ENCODE measurements at regions not wholly inside any gene's neighbourhood (a gene's known extent, or its start where the extent isn't known, plus 50 kb on each side); places are given as distances from the start of the nearest gene placed in this dataset.

GRCh38 chr7:110592557-110592956, 498.4 kb upstream of the LRRN3 start:
- no peak for DNase-seq

GRCh38 chr7:110593355-110593754, 497.6 kb upstream of the LRRN3 start:
- DNase-seq, result no peak

More at GRCh38 chr7:110592557-110592956, 498.4 kb upstream of the LRRN3 start:
- H3K27me3 ChIP-seq (replicated peaks), result no peaks in the 10 kb centered on the region
- no peak overlapping the region for H3K27ac ChIP-seq
- in situ Hi-C loops (cut with HindIII; ENCODE audit: low pct_ligation_motif_present, low sequenced_read_pairs), result no loop called here
- no peaks in the 10 kb centered on the region for H3K36me3 ChIP-seq (replicated peaks)
- TF ChIP-seq, protein P1, sequence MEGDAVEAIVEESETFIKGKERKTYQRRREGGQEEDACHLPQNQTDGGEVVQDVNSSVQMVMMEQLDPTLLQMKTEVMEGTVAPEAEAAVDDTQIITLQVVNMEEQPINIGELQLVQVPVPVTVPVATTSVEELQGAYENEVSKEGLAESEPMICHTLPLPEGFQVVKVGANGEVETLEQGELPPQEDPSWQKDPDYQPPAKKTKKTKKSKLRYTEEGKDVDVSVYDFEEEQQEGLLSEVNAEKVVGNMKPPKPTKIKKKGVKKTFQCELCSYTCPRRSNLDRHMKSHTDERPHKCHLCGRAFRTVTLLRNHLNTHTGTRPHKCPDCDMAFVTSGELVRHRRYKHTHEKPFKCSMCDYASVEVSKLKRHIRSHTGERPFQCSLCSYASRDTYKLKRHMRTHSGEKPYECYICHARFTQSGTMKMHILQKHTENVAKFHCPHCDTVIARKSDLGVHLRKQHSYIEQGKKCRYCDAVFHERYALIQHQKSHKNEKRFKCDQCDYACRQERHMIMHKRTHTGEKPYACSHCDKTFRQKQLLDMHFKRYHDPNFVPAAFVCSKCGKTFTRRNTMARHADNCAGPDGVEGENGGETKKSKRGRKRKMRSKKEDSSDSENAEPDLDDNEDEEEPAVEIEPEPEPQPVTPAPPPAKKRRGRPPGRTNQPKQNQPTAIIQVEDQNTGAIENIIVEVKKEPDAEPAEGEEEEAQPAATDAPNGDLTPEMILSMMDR (IDR thresholded peaks at IDR 0.05; ENCODE audit: low read depth, low read length, missing control alignments), result no peak
- no peak overlapping the region for H3K4me3 ChIP-seq (ENCODE audit: low read depth, low read length)

GRCh38 chr7:110595694-110596093, 495.2 kb upstream of the LRRN3 start:
- H3K27me3 ChIP-seq (replicated peaks), result no peaks in the 10 kb centered on the region
- no peak for DNase-seq
- in situ Hi-C loops (cut with HindIII; ENCODE audit: low pct_ligation_motif_present, low sequenced_read_pairs), result no loop called here
- no peak overlapping the region for H3K4me3 ChIP-seq (ENCODE audit: low read depth, low read length)
- H3K27ac ChIP-seq, result no peak overlapping the region
- TF ChIP-seq, protein P1 (IDR thresholded peaks at IDR 0.05; ENCODE audit: low read depth, low read length, missing control alignments), result no peak
- H3K36me3 ChIP-seq (replicated peaks), result no peaks in the 10 kb centered on the region

More at GRCh38 chr7:110593355-110593754, 497.6 kb upstream of the LRRN3 start:
- in situ Hi-C loops (cut with HindIII; ENCODE audit: low pct_ligation_motif_present, low sequenced_read_pairs), result no loop called here
- H3K4me3 ChIP-seq (ENCODE audit: low read depth, low read length), result no peak overlapping the region
- no peaks in the 10 kb centered on the region for H3K36me3 ChIP-seq (replicated peaks)
- no peak overlapping the region for H3K27ac ChIP-seq
- TF ChIP-seq, protein P1 (IDR thresholded peaks at IDR 0.05; ENCODE audit: low read depth, low read length, missing control alignments), result no peak
- H3K27me3 ChIP-seq (replicated peaks), result no peaks in the 10 kb centered on the region

GRCh38 chr7:110600956-110601355, 490.0 kb upstream of the LRRN3 start:
- H3K4me3 ChIP-seq (ENCODE audit: low read depth, low read length), result no peak overlapping the region
- TF ChIP-seq, protein P1 (IDR thresholded peaks at IDR 0.05; ENCODE audit: low read depth, low read length, missing control alignments), result no peak
- H3K27ac ChIP-seq, result no peak overlapping the region
- H3K36me3 ChIP-seq (replicated peaks), result no peaks in the 10 kb centered on the region
- no peak for DNase-seq
- in situ Hi-C loops (cut with HindIII; ENCODE audit: low pct_ligation_motif_present, low sequenced_read_pairs), result no loop called here
- H3K27me3 ChIP-seq (replicated peaks), result no peaks in the 10 kb centered on the region

DNA sequence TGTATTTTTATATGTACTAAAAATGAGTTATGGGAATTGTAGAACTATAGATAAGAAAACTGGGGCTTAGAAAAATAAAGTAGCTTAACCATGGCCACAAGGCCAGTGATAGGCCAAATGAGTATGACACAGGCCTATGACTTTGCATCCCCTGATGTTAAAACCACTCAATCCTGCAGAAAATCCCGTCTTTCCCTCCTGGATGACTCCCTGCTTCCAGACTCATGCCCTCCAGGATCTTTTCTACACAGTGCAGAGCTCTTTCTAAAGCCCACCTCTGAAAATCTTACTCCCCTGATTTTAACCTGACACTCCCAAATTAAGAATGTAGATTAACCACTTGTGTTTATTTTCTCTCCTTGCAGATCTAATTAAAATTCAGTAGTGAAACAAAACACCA, 489.2 kb upstream of the LRRN3 start:
- in situ Hi-C loops (cut with HindIII; ENCODE audit: low pct_ligation_motif_present, low sequenced_read_pairs), result no loop called here

DNA sequence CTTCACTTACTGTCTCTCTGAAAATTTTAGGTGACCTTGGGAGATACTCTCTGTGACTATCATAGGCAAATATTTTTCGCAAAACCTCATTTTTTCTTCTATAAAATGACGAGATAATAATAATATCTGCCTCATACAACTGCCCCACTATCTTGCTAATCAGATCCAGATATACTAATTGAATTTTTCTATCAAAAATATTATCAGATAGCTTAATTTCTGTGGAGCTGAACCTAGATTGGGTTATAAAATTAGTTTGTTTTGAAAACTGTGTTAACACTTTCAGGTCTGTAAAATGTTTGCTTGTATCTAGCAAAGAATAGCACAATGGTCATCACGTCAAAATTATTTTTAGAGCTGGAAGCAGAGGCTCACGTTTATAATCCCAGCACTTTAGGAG, 486.7 kb upstream of the LRRN3 start:
- no peaks in the 10 kb centered on the region for H3K27me3 ChIP-seq (replicated peaks)
- no peak overlapping the region for H3K4me3 ChIP-seq (ENCODE audit: low read depth, low read length)
- TF ChIP-seq, protein P1 (IDR thresholded peaks at IDR 0.05; ENCODE audit: low read depth, low read length, missing control alignments), result no peak
- in situ Hi-C loops (cut with HindIII; ENCODE audit: low pct_ligation_motif_present, low sequenced_read_pairs), result no loop called here
- no peaks in the 10 kb centered on the region for H3K36me3 ChIP-seq (replicated peaks)
- DNase-seq, result no peak
- no peak overlapping the region for H3K27ac ChIP-seq

More for the DNA sequence above, 489.2 kb upstream of the LRRN3 start:
- H3K27ac ChIP-seq, result no peak overlapping the region
- no peak overlapping the region for H3K4me3 ChIP-seq (ENCODE audit: low read depth, low read length)
- H3K36me3 ChIP-seq (replicated peaks), result no peaks in the 10 kb centered on the region
- no peak for DNase-seq
- H3K27me3 ChIP-seq (replicated peaks), result no peaks in the 10 kb centered on the region
- TF ChIP-seq, protein P1 (IDR thresholded peaks at IDR 0.05; ENCODE audit: low read depth, low read length, missing control alignments), result no peak
